Activated naive CD4-positive, alpha-beta T cell treated with anti-CD3 and anti-CD28 coated beads, Interleukin-2, amount 10 ng/mL, durations not matched to agents 7 days and 5 days (primary cell): ENCODE measurements at regions not wholly inside any gene's neighbourhood (a gene's known extent, or its start where the extent isn't known, plus 50 kb on each side); places are given as distances from the start of the nearest gene placed in this dataset.
"Not testable (repeated sequence)": the region's sequence is repeated elsewhere in the genome, so short reads cannot be mapped to it uniquely, and the experiment has no call there.

ENCODE experiments used
- CTCF ChIA-PET: fragments of 350-600 bp; sonication (Branson Sonifier 250); formaldehyde crosslinking; loops from one replicate; lab custom pipeline; 2021; ENCODE audit warnings: antibody characterized with exemption; lab: Charles Lee
- DNase-seq: peaks from one replicate; pipeline ENCODE4 v3.0.0-alpha.2; 2020
- H3K27ac Mint-ChIP-seq: one replicate; pipeline ENCODE4 v1.8.0; 2021; ENCODE audit warnings: mild to moderate bottlenecking, moderate library complexity, mixed read lengths
- H3K27me3 Mint-ChIP-seq: one replicate; pipeline ENCODE4 v1.8.0; 2021; ENCODE audit warnings: mild to moderate bottlenecking, mixed read lengths
- H3K36me3 Mint-ChIP-seq: one replicate; pipeline ENCODE4 v1.8.0; 2021; ENCODE audit warnings: mixed read lengths
- H3K4me1 Mint-ChIP-seq: one replicate; pipeline ENCODE4 v1.8.0; 2021; ENCODE audit warnings: mixed read lengths
- H3K4me3 Mint-ChIP-seq: one replicate; pipeline ENCODE4 v1.8.0; 2021; ENCODE audit warnings: mild to moderate bottlenecking, moderate library complexity, mixed read lengths
- H3K9me3 Mint-ChIP-seq: one replicate; pipeline ENCODE4 v1.8.0; 2021; ENCODE audit warnings: mixed read lengths

DNA sequence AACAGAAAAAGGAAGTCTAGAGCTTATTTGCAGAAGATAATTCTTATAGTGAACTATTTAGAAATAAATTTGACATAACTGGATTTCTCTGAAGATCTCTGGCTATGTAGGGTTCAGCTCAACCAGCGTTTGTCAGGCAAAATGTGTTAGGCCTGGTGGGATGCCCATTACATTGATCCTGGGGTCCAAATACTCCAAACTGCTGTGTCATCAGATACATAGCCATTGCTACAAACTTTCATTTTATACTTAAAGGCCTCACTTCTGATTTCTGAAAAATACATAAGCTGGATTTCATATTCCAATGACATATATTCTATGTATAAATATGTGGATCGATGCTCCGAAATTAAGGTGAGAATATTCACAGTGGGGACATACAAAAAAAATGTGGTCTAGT, 1958.9 kb upstream of the TENM3 start:
- no peak overlapping the region for H3K4me3 Mint-ChIP-seq
- DNase-seq = no peak
- H3K27me3 Mint-ChIP-seq = no peaks in the 10 kb centered on the region
- H3K4me1 Mint-ChIP-seq = no peaks in the 10 kb centered on the region
- CTCF ChIA-PET = no interaction called here
- peaks cover 3% of the 10 kb centered on the region for H3K9me3 Mint-ChIP-seq
- no peaks in the 10 kb centered on the region for H3K36me3 Mint-ChIP-seq
- no peak overlapping the region for H3K27ac Mint-ChIP-seq

DNA sequence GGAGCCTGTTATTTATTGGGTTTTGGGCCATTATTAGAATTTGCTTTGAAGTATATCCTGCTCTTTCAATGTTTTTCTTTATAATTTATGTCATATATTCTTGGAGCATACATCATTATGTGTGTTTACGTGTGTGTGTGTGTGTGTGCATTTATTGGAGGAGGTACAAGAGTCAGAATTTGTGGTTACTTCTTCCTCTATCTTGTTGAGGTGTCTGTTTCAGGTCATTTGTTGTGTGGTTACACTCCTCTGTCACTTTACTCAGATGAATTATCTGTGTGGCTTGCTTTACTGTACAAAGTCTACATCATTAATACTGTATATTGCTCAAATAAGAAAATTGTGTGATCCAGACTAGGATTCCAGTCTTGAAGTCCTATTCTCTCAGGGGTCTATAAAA, 1957.4 kb upstream of the TENM3 start:
- Mint-ChIP-seq H3K36me3 (no peaks in the 10 kb centered on the region), H3K4me1 (no peaks in the 10 kb centered on the region), H3K27me3 (no peaks in the 10 kb centered on the region), H3K4me3 (no peak overlapping the region), H3K9me3 (peaks cover 3% of the 10 kb centered on the region), H3K27ac (no peak overlapping the region)
- DNase-seq = no peak
- CTCF ChIA-PET = no interaction called here

DNA sequence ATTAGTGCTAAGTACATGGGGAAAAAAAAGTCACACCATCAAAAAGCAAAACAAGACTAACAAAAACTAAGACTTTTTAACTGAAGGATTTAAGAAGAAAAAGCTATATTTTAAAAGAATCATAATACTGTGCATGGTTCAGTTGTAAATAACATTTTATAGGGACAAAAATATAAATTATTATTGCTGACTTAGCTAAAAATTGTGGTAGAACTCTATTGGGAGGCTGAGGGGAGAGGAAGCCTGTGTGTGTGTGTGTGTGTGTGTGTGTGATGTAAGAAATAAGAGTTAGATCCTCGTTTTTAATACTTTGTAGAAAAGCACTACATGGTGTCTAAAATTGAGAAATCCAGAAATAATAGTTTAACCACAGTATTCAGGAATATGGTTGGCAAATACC, 1950.9 kb upstream of the TENM3 start:
- no peak for DNase-seq
- CTCF ChIA-PET = no interaction called here
- Mint-ChIP-seq H3K27me3 (no peaks in the 10 kb centered on the region), H3K4me1 (no peaks in the 10 kb centered on the region), H3K27ac (no peak overlapping the region), H3K4me3 (no peak overlapping the region), H3K9me3 (peaks cover 2% of the 10 kb centered on the region), H3K36me3 (no peaks in the 10 kb centered on the region)

DNA sequence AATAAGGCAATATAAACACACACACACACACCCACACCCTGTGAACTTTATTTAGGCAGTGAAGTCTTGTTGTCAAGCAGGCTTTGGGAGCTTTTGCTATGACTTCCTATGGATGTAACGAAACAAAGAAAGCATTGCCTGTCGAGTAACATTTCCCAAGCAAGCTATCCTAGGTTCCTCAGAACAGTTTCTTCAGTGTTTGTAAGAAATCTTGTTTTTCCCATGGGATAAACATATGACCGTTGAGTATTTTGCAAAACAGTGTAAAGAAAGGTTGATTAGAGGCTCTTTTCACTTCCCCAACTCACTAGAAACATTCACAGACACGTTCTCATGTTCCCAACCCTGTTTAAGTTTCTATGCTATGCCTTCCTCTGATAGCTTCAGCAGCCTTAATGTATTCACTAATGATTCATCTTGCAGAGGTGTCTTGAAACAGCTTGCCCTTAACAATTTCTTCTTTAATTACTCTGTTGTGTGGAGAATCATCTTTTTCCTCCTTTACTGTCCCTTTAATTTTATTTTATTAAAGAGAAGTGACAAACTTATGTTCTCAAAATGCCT, 1947.1 kb upstream of the TENM3 start:
- H3K9me3 Mint-ChIP-seq = peaks cover 2% of the 10 kb centered on the region
- no peak overlapping the region for H3K4me3 Mint-ChIP-seq
- DNase-seq = no peak
- no peak overlapping the region for H3K27ac Mint-ChIP-seq
- H3K36me3 Mint-ChIP-seq = no peaks in the 10 kb centered on the region
- H3K4me1 Mint-ChIP-seq = no peaks in the 10 kb centered on the region
- no peaks in the 10 kb centered on the region for H3K27me3 Mint-ChIP-seq
- CTCF ChIA-PET = no interaction called here

DNA sequence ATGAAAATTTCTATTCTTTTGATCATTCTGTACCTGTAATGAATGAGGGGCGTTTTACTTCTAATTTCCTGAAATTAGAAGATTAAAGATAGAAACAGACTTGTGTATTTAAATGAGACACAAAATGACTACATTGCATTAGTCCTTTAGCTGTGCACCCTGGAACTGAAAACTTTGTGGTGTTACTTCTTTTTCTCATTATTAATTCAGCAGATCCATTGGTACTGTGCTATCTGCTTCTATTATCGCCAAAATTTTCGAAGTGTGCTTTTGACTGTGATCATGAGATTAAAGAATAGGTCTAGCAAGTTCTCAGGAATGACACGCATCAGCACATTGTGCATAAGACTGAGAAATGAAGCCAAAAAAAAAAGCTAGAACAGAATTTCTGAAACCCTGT, 1938.9 kb upstream of the TENM3 start:
- Mint-ChIP-seq H3K9me3 (peaks cover 3% of the 10 kb centered on the region), H3K27me3 (no peaks in the 10 kb centered on the region), H3K27ac (no peak overlapping the region), H3K36me3 (no peaks in the 10 kb centered on the region), H3K4me3 (no peak overlapping the region), H3K4me1 (no peaks in the 10 kb centered on the region)
- DNase-seq = no peak
- CTCF ChIA-PET = no interaction called here

DNA sequence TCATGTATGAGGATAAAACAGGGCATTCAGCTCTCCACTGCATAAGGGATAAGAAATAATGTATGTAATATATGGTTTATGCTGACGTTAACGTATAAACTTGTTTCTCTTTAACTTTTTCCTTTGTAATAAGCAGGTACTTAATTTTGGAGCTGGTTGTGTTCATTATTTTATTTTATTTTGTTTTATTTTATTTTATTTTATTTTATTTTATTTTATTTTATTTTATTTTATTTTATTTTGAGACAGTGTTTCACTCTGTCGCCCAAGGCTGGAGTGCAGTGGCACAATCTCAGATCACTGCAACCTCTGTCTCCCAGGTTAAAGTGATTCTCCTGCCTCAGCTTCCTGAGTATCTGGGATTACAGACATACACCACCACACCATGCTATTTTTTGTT, 1932.6 kb upstream of the TENM3 start:
- no peak overlapping the region for H3K27ac Mint-ChIP-seq
- no peak overlapping the region for H3K4me3 Mint-ChIP-seq
- DNase-seq = no peak
- peaks cover 10% of the 10 kb centered on the region for H3K9me3 Mint-ChIP-seq
- H3K36me3 Mint-ChIP-seq = no peaks in the 10 kb centered on the region
- CTCF ChIA-PET = no interaction called here
- H3K4me1 Mint-ChIP-seq = no peaks in the 10 kb centered on the region
- H3K27me3 Mint-ChIP-seq = no peaks in the 10 kb centered on the region

DNA sequence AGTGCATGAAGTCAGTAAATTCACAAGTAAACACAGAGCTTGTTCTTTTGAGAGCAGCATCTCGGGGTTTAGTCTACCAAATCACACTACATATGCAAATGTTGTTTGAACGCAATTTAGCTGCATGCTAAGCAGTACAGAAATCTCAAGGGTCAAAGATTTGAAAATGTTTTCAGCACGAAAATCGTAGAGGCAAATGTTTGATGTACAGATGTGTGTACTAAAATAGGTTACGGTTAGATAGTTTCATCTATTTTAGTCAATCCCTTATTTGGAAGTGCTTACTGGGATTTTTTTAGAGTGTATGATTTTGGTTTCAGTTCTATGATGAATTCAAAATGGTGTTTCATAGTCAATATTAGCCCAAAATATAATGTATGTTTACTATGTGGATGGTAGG, 1928.2 kb upstream of the TENM3 start:
- H3K9me3 Mint-ChIP-seq = peaks cover 12% of the 10 kb centered on the region
- H3K4me1 Mint-ChIP-seq = no peaks in the 10 kb centered on the region
- no peak overlapping the region for H3K4me3 Mint-ChIP-seq
- H3K27ac Mint-ChIP-seq = no peak overlapping the region
- H3K36me3 Mint-ChIP-seq = no peaks in the 10 kb centered on the region
- CTCF ChIA-PET = no interaction called here
- DNase-seq = no peak
- H3K27me3 Mint-ChIP-seq = no peaks in the 10 kb centered on the region

DNA sequence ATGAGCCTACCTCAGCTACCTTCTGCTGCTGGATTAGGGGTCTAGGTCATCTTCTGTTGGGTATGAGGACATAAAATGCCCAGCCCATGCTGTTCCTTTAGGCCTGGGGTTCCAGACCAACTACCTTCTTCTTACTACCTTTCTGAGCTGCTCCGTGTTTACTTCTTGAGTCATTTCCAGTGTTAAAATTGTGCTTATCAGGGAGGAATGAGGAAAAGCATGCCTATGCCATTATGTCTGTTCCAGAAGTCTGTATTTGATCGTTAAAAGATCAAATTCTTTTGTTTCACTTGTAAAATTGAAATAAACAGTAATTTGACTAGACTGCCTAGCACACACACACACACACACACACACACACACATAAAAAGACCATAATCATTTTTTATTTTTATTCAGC, 1912.7 kb upstream of the TENM3 start:
- H3K36me3 Mint-ChIP-seq = no peaks in the 10 kb centered on the region
- DNase-seq = no peak
- CTCF ChIA-PET = no interaction called here
- no peaks in the 10 kb centered on the region for H3K4me1 Mint-ChIP-seq
- H3K9me3 Mint-ChIP-seq = peaks cover 3% of the 10 kb centered on the region
- H3K27ac Mint-ChIP-seq = no peak overlapping the region
- H3K4me3 Mint-ChIP-seq = no peak overlapping the region
- no peaks in the 10 kb centered on the region for H3K27me3 Mint-ChIP-seq

DNA sequence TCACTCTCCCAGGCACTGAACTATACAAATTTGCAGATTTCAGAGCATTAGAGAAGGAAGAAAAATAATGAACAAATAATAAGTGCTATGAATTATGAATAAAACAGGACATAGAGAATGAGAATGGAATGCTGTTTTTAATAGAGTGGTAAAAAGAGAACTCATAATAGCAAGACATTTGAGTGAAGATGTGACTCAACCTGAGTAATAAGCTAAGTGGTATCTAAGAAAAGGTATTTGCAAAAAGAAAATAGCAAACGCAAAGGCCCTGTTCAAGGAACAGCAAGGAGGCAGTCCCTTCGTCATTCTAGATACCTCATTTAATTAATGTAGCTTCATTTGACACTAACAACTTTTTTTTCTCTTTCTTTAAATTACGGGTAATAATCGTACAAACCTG, 1910.0 kb upstream of the TENM3 start:
- no peak overlapping the region for H3K4me3 Mint-ChIP-seq
- peaks cover 3% of the 10 kb centered on the region for H3K9me3 Mint-ChIP-seq
- H3K36me3 Mint-ChIP-seq = no peaks in the 10 kb centered on the region
- CTCF ChIA-PET = no interaction called here
- no peaks in the 10 kb centered on the region for H3K4me1 Mint-ChIP-seq
- no peaks in the 10 kb centered on the region for H3K27me3 Mint-ChIP-seq
- no peak for DNase-seq
- no peak overlapping the region for H3K27ac Mint-ChIP-seq

DNA sequence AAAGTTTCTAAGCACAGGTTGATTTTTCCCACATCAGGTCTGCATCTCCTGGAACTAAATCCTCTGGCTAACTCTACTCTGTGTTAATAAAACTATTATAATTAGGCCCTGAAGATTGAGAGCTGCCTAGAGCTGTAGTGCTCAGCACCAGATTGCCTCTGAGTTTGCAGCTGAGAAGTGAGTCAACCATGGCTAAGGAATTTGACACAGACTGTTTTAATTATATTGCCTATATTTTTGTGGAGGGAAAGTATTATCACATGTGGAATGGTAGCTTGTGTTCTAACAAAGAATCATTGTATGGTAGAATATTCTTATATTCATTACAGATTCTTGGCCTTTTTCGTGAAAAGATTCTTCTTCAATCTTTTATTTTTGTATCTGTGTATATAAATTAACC, 1907.6 kb upstream of the TENM3 start:
- CTCF ChIA-PET = no interaction called here
- Mint-ChIP-seq H3K27ac (no peak overlapping the region), H3K36me3 (no peaks in the 10 kb centered on the region), H3K27me3 (no peaks in the 10 kb centered on the region), H3K4me3 (no peak overlapping the region), H3K9me3 (peaks cover 3% of the 10 kb centered on the region), H3K4me1 (no peaks in the 10 kb centered on the region)
- no peak for DNase-seq

DNA sequence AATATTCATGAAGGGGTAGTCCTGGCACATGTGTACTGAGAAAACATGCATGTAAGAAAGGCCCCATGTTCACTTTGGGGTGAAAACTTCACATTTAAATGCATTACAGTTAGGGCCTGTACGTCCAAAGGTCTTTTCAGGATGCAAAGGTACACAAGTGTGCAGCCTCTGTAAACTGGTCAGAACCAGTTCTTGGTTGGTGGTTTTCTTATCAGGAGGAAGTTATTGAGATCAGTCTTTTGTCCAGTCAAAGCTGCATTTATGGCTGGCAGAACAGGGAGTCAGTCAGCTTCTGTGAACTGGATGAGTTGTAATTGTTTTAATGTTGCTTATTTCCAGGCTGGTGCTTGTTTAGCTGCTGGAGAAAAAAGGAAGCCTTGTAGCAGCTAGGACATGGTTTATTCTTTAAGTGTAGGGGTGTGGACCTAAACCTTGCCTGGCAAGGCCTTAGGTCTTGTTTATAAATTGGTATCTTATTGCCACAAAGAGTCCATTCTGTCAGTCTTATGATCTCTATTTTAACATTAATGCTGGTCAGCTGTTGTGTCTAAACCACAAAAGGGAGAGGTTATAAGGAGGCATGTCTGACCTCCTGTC, 1906.6 kb upstream of the TENM3 start:
- H3K4me1 Mint-ChIP-seq = no peaks in the 10 kb centered on the region
- no peak overlapping the region for H3K4me3 Mint-ChIP-seq
- no peak for DNase-seq
- CTCF ChIA-PET = no interaction called here
- no peaks in the 10 kb centered on the region for H3K27me3 Mint-ChIP-seq
- peaks cover 3% of the 10 kb centered on the region for H3K9me3 Mint-ChIP-seq
- no peak overlapping the region for H3K27ac Mint-ChIP-seq
- H3K36me3 Mint-ChIP-seq = no peaks in the 10 kb centered on the region

DNA sequence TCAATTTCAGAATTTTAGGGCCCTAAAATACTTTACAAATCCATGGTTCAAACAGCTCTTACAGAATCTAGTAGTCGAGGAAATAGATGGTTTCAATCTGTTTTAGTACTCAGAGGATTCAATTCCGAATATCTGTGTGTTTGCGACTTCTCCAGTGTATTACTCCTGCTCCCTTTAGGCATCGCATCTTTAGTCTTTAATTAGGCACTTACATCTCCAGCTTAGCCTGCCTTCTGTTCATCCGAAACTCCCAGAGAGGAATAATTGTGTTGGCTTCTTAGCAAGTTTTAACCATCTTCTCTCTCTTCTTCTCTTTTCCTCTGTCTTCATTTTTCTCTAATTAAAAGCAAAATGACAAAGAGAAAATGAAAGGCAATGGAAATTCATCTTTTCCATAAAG, 1901.3 kb upstream of the TENM3 start:
- no peaks in the 10 kb centered on the region for H3K9me3 Mint-ChIP-seq
- no peak for DNase-seq
- H3K27me3 Mint-ChIP-seq = no peaks in the 10 kb centered on the region
- no peak overlapping the region for H3K4me3 Mint-ChIP-seq
- H3K4me1 Mint-ChIP-seq = no peaks in the 10 kb centered on the region
- no peak overlapping the region for H3K27ac Mint-ChIP-seq
- CTCF ChIA-PET = no interaction called here
- no peaks in the 10 kb centered on the region for H3K36me3 Mint-ChIP-seq

DNA sequence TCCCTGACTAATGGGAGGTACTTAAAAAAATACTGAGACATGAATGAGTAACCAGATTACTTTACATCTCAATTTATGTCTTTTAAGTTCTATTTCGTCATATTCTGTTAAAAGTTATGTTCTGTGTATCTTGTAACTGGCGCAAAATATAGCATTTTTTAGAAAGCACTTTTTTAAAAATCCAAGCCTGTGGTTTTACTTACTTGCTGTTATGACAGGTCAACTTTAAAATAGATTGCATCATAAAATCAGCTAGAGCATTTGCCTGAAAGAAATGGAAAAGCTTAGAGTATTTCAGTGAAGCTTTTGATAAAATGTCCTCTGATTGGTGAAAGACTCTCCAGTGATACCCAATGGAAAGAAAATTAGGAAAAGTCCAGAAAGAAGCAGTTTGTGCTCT, 1892.3 kb upstream of the TENM3 start:
- Mint-ChIP-seq H3K9me3 (peaks cover 7% of the 10 kb centered on the region), H3K27me3 (no peaks in the 10 kb centered on the region), H3K4me1 (no peaks in the 10 kb centered on the region), H3K4me3 (no peak overlapping the region), H3K36me3 (no peaks in the 10 kb centered on the region), H3K27ac (no peak overlapping the region)
- no peak for DNase-seq
- CTCF ChIA-PET = no interaction called here

DNA sequence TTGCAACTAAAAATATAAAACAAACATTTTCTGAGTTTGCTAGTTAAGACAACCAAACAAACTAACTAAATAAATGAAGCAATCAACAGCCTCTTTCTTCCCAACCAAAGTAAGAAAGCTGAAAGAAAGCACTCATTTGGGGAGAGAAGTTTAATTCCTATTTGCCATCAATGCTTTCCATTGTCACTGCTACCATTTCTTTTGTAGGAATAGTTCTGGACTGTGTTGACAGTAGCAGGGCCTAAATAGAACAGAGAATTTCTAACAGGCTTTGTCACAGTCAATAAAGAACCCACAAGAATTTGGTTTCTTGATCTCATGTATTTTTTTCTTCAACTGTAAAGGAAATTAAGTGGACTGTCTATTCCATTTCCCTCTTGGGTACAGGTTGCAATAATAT, 1886.4 kb upstream of the TENM3 start:
- Mint-ChIP-seq H3K36me3 (no peaks in the 10 kb centered on the region), H3K4me3 (no peak overlapping the region), H3K4me1 (no peaks in the 10 kb centered on the region), H3K9me3 (peaks cover 10% of the 10 kb centered on the region), H3K27ac (no peak overlapping the region), H3K27me3 (no peaks in the 10 kb centered on the region)
- no peak for DNase-seq
- CTCF ChIA-PET = no interaction called here

DNA sequence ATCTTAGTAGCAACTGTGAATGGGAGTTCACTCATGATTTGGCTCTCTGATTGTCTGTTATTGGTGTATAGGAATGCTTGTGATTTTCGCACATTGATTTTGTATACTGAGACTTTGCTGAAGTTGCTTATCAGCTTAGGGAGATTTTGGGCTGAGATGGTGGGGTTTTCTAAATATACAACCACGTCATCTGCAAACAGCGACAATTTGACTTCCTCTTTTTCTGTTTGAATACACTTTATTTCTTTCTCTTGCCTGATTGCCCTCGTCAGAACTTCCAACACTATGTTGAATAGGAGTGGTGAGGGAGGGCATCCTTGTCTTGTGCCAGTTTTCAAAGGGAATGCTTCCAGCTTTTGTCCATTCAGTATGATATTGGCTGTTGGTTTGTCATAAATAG, 1883.1 kb upstream of the TENM3 start:
- DNase-seq, H3K9me3 Mint-ChIP-seq, H3K27ac Mint-ChIP-seq, H3K4me1 Mint-ChIP-seq, CTCF ChIA-PET, H3K27me3 Mint-ChIP-seq, H3K36me3 Mint-ChIP-seq, H3K4me3 Mint-ChIP-seq: not testable (repeated sequence)

DNA sequence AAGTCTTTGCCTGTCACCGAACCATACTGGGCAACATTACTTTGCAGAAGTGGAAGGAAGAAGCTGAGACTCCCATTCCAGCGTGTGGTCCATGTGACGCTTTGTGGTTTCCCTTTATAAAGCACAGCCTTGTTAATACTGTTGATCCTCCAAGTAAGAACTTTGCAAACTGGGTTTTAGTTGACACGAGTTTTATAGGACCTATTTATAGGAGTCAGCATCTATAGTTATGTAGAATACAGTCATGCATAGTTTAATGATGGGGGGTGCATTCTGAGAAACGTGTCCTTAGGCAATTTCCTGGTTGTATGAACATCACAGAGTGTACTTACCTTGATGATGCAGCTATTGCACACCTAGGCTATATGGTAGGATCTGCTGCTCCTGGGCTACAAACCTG, 1879.4 kb upstream of the TENM3 start:
- Mint-ChIP-seq H3K27ac (no peak overlapping the region), H3K27me3 (no peaks in the 10 kb centered on the region), H3K4me3 (no peak overlapping the region), H3K9me3 (peaks cover 2% of the 10 kb centered on the region), H3K4me1 (no peaks in the 10 kb centered on the region), H3K36me3 (no peaks in the 10 kb centered on the region)
- CTCF ChIA-PET = no interaction called here
- no peak for DNase-seq
